GM19372 (cell line): ENCODE measurements at regions not wholly inside any gene's neighbourhood (a gene's known extent, or its start where the extent isn't known, plus 50 kb on each side); places are given as distances from the start of the nearest gene placed in this dataset.

Experiments used
- ATAC-seq: cut with Tn5 transposase; IDR thresholded peaks from one replicate; pipeline ENCODE4 v1.9.1; 2021; ENCODE audit warnings: mild to moderate bottlenecking, low read depth, moderate library complexity; ENCODE audit not compliant: unreplicated experiment

DNA sequence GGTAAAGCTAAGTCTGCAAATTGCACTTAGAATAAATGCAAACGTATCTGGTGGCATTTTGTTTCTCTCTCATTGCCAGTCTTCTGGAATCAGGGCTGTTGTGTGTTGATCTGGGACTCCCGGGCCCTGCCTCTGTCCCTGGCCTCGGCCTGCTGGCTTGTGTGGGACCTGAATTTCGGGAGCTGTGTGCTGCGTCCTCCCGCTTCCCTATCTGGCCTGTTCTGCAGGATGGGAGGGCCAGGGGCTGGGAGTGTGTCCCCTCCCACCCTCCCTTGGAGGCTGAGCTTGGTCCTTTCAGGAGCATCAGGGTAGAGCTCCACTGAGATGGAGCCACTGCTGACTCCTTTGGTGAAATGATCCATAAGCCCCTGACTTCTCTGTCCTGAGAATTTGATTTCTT lies 118.5 kb downstream of the ACKR3 start:
- ATAC-seq: no peak

DNA sequence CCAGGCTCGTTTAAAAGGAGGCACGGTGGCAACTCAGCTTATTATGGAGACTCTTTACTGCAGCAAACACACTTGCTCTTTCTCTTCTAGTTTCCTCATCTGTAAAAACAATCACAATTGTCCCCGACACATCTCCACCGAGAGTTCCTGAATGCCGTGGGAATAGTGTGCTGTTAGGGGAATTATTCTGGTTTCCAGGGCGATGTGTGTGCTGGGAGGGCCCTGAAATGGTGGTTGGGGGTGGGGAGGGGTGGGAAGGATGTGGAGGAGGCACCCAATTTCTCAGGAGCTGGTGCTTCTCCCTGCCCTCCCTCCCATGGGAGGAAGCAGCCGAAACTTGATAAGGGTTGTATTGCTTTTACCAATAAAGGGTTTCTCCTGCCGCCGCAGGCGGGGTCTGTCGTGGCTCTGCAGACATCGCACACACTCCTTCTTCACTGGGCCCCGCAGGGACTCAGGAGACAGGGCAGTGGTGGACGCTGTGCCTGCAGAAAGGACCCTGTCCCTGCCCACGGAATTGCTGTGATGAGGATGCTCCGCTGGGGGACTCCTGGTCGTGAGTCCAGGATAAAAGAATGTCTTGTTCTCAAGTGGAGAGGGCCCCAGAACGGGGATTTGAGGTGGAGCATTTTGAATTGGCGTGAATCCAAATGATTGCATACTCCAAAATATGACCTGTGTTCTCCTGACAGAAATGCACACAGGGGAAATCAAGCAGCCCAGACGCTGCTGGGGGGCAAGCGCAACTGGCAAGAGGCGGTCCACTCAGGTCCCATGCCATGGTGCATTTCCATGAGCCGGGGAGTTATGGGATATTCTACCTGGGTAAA lies 119.2 kb downstream of the ACKR3 start:
- no peak for ATAC-seq

DNA sequence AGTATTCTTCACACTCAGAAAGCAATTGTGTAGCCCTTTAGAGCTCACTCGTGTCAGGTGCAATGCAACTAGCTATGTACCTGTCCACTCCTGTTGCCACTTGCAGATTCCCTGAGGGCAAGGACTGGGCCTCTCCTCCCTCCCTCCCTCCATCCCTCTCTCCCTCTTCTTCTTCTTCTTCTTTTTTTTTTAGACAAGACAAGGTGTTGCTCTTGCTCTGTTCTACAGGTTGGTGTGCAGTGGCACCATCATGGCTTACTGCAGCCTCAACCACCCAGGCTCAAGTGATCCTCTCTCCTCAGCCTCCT lies 119.7 kb downstream of the ACKR3 start:
- ATAC-seq: no peak

DNA sequence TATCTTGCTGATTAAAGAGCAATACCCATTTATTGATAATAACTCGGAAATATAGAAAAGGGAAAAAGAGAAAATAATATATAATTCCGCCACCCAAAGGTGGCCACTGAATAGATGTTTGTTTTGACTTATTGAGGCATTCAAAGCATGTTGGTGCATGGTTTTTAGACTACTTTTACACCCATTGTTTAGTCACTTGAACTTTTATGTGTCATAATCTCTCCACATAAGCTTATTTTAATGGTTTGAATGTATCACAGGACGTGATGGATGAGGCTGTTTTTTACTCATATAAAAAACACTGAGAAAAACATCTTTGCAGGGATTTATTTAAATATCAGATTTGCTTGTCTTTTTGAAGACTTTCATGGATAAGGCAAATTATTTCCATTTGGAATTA lies 120.4 kb downstream of the ACKR3 start:
- ATAC-seq: no peak

DNA sequence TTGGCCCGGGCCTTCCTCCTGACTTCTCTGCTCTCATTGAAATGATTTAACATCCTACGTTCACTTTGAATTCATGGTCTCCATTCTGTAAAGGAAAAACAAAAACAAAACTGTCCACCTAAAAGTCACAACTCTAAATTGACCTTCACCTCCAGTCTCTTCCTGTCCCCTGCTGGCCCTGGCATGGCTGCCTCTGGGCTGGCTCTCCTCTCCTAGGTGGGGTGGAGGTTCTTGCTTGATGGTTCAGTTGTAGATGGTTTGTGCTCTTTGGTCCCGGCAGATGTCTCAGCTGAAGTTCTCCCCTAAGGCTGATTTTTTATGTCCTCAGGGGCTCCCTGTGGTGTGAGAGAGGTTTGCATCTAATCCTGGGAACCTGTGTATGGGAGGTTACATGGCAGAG lies 121.1 kb downstream of the ACKR3 start:
- ATAC-seq: no peak

DNA sequence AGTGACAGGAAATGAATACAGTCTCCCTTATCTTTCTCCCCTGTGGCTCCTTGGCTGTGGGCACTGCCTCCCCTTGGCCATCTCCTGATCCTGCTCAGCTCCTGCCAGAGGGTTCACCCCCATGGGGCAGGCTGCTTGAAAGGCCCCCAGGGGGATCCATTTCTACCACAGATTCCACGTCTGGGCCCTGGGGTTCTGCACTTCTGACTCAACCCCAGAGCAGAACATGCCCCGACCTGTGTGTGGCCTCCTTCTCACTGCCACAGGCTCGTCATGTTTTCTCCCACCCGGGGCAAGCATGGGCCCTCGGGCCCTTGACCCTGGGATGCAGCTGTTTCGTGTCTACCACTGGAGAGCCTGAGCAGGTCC lies 122.2 kb downstream of the ACKR3 start:
- no peak for ATAC-seq

DNA sequence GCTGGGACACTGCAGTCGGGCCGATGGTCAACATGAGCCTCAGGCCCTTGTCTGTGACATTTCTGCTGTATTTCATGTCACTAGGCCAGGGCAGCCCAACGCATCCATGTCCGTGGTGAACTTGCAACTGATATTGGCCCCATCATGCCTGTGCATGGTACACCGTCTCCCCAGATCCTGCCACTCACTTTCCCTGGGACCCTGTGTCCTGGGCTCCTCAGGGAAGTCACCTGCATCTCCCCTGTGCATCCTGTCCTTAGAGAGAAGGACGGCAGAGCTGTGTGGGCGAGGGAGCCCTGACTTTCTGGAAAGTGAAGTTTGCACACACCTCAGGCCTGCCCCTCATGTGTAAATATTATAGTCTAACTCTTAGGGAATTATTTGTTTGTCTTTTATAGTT lies 123.3 kb downstream of the ACKR3 start:
- no peak for ATAC-seq

DNA sequence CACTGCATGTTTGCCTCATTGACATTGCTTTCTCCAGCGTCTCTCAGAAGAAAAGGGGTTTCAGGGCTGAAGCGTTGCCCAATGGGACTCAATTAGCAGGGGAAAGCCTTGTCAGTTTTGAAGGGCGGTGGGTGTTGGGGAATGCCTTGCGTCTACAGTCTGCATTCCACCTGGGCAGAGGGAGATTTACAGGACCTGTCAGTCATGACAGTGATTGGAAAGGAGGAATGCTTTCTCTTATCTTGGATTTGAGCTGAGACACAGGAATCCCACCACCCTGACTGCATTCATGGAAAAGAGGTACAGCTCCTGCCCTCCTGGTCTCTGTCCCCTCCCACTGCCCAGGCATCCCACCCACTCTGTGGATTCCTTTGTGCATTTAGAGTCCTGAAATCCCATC lies 123.9 kb downstream of the ACKR3 start:
- no peak for ATAC-seq

DNA sequence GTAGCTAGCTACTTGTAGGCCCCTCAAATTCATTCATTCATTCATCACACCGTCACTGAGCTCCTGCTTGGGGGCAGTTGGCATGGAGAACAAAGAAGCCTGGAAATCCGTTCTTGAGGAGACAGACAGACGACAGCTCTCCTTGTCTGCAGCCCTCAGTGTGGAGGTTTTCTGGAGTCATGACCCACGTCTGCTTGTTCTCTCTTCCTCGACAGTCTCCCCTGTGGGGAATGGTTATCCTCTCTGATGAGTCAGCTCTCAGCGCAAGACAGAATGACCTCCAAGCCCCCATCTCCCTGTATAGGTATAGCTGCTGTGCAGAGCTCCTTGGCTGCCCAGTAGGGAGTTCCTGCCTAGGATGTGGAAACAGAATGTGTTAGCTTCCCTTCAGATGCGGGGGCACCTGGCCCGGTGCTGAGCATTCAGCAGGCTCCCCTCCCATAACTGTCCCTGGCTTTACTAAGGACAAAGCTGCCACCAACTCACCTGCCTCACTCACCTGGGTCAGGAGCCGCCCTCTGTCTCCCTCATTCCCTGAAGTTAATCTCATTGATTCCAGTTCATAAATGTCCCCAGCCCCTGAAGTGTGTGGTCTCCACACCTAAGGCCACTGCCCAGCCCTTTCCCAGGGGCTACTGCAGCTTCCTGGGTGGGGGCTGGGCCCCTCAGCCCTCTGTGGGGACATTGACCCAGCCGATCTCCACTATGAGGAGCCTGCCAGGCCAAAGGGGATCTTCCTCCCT lies 124.7 kb downstream of the ACKR3 start:
- ATAC-seq: no peak

DNA sequence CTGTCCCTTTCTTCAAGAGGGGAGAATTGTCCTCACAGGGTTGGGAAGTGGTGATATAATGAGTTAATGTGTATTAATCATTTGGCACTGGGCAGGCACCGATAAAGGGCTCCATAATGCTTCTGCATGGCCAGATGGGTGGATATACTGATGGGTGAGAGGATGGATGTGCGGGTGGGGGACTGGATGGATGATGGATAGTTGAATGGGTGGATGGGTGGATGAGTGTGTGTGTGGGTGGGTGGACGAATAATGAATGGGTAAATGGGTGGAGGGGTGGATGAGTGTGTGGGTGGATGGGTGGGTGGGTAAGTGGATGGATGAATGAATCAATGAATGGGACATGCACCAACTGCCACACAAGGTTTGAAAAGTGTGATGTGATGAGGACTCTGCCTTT lies 127.2 kb downstream of the ACKR3 start:
- ATAC-seq: no peak

DNA sequence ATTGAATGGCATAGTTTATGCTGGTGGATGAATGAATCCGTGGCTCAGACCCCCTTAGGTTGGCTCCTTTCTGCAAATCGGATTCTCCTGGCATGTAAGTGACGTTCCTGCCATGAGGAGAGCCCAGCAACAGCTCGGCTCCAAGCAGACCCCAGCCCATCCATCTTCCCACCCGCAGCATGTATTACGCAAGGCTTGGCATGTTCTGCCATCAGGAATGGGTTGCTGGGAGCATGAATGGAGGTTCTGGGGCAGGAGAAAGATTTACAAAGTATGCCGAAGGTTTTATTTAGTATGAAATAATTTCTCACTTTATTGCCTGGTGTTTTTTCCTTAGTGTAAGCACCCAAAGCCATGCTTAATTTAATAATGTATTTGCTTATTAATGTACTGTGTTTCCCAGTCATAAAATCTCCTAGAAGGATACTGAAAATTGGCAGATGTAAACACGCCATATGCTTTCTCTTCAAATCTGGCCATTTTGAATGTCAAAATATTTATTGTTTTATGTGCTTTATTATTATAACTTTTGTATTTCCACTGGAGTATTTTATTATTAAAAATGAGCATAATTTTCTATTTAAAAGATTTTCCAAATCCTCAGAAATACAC lies 128.5 kb downstream of the ACKR3 start:
- ATAC-seq: no peak

DNA sequence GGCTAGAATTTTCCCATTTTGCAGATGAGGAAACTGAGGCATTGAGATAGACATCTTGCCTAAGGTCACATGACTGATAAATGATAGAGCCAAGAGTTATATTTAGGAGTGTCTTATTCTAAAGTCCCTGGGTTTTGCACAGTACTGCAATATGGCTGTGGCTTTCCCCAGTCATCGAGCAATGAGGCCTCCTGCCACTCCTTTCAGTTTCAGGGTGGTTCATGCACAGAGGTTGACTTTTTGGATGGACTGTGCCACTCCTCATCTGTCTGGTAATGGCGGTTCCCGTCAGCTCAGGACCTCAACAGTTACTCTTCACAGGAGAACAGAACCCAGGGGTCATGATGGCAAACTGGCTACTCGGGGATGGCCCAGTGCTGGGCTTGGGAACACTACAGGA lies 131.1 kb downstream of the ACKR3 start:
- ATAC-seq: no peak

DNA sequence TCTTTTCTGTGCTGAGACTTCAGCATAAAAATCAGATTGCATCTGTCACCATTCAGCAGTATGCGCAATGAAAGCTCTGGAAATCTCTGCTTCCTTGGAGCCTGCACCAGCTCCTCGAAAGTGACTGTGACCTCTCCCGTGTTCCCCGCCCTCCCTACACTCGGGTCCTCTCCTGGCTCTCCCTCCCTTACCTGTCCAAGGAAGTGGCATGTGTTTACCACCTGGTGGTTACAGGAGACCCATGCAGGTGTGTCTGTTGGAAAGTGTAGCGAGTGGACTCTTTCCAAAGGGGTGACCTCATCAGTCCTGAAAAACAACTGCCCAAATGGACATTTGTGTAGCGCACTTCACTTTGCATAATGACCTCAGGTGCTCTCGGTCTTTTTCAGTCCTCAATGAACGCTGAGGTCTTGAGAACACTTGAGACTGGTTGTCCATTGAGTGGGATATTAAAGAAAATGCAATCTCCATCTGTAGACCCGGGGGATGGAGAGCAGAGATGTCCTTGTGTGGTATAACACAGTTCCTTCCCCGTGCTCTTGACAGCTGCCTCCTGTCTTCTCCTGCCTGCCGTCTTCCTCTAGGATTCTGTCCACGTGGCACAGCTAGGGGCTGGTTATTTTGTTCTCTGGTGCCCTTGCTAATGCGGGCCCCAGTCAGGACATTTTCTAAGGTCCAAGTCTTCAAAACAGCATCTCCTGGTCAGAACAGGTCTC lies 133.2 kb downstream of the ACKR3 start:
- ATAC-seq: no peak

DNA sequence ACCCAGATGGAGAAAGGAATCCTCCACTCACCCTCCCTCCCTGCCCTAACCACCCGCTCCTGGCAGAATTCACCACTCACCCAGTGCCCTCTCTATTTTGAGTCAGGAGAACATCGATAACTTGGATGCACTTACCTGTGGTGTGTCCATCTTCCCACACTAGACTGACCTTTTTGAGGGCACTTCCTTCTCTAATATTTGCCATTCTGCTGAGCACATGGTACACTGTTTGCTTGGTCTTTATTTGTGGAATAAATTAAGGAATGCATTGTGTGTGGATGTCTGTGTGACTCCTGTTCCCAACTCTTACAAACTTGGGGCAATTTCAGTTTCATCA lies 133.7 kb downstream of the ACKR3 start:
- ATAC-seq: no peak

DNA sequence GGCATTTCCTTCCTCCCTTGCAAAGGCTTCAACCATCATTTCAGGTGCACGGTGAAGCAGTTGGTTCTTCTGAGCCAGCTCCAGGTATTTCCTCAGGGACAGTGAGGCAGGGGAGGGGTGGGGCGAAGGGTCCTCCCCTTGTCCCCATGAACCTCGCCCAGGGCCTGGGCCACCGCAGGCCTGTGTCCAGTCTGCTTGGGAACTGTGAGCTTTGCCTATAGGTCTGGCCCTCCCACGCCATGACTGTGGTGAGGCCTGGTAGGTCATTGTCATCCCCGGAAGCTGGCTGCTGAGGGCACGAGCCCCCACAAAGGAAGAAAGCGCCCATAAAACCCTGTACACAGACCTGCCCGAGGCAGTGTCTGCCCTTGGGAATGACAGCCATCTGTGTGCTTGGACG lies 134.3 kb downstream of the ACKR3 start:
- no peak for ATAC-seq

DNA sequence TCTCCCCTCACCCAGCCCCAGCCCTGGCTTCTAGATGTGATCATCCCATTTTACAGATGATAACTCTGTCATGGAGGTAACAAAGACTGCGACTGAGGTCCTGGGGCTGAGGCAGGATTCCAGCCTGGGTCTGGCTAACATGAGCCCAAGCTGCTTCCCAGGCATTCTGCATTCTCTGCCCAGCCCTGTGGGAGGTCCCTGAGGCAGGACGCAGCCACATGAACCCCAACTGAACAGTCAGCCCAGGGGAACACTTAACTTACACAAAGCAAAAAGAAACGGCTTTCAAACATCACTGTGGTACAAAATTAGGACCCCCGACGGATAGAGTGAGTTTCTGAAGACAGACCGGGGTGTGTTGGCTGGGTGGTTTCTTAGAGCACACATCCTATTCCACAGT lies 135.3 kb downstream of the ACKR3 start:
- no peak for ATAC-seq

DNA sequence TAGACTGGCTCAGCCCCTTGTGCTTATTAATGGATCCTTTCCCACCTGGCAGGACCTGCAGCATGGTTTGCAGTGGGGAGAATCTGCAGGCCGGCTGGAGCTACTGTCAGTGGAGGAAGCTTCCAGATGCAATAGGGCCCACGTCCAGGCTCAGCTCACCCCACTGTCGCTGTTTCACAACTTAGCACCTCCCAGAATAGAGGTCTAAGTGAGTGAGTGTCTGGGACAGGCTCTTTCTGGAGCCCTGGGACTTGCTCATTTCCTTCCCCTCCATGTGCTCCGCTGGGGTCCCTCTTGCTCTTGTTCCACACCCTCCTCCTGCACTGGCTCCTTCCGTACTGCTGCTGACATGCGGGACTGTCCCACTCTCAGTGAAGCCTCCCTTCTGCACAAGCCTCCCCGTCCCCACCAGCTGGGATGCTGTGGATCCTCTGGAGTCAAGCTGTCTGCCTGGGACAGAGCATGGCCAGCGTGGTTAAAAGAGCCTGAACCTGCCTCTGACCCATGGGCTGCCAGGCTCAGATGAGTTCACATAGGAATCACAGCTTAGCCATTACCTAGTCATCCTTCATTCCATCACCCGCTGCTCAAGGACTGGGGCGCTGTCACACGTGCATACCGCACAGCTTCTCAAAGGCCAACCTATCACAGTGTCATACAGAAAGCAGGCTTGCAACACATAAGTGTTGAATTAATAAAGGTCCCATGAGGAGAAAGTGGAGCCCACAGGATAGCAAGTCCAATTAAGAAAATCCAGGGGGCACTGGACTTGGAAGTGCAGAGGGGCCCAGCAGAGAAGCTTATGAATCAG lies 135.9 kb downstream of the ACKR3 start:
- ATAC-seq: no peak

DNA sequence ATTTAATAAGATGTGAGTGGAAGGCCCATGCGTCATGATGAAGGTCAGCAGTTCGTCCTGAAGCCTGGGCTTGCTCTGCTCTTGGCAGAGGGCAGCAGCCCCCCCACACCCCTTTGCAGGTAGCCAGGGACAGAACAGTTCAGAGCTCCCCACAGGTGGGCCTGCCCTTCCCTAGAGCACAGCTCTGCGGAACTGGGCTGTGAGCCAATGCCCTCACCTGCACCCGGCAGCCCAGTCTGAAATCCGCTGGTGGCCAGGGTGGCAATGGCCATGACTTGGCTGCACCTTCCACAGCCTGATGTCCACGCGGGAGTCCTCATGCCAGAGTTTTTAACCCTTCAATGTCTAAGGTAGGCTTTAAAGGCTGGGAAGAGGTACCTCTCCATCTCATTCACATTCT lies 136.7 kb downstream of the ACKR3 start:
- ATAC-seq: no peak

DNA sequence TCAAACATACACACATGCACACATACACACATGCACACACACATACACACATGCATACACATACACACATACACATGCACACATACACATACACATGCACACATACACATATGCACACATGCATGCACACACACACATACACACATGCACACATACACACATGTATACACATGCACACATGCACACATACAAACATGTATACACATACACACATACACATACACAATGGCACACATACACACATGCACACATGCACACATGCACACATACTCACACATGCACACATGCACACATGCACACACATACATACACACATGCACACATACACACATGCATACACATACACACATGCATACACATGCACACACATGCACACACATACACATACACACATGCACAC lies 137.2 kb downstream of the ACKR3 start:
- ATAC-seq: no peak

DNA sequence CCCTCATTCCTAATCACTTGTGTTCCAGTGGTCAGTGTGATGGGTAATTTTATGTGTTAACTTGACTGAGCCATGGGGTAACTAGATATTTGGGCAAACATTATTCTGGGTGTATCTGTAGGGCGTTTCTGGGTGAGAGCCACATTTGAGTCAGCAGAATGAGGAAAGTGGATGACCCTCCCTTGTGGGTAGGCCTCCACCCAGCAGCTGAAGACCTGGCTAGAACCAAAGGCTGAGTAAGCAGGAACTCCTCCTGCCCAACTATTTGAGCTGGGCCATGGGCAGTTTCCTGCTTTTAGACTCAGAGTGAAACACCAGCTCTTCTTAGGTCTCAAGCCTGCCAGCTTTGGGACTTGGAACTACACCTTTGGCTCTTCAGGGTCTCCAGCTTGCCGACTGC lies 141.8 kb downstream of the ACKR3 start:
- no peak for ATAC-seq

DNA sequence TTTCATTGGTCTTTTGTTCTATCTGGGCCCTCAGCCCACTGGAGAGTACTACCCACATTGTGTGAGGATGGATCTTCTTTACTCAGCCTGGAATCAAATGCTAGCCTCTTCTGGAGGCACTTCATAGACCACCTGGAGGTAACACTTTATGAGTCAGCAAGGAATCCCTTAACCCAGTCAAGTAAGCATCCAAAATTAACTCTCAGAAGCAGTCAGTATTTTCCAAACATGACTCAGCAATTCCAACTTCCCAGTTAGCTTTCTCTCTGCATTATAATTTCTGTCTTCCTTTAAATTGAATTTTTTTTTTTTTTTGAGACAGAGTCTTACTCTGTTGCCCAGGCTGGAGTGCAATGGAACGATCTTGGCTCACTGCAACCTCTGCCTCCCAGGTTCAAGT lies 142.7 kb downstream of the ACKR3 start:
- ATAC-seq: no peak
